HCT116 (cell line): ENCODE measurements at regions not wholly inside any gene's neighbourhood (a gene's known extent, or its start where the extent isn't known, plus 50 kb on each side); places are given as distances from the start of the nearest gene placed in this dataset.

Experiments used
- ATAC-seq: fragments of 200-7000 bp; cut with Tn5 transposase; 2 replicates; pipeline ENCODE4 v1.9.1; 2020; ENCODE audit warnings: mild to moderate bottlenecking, moderate library complexity
- BruUV-seq: library from RNA; stranded (reverse); fragments of 400-500 nt; replicated peaks from 2 replicates; lab custom pipeline; 2021; lab: Mats Ljungman, UMichigan
- CTCF ChIA-PET: fragments of 300-600 bp; sonication (Branson Sonifier 250); formaldehyde crosslinking; loops from one replicate; lab custom pipeline; 2021; ENCODE audit warnings: antibody characterized with exemption; lab: Charles Lee
- POLR2A ChIA-PET: fragments of 300-600, 350-600 bp; sonication (Branson Sonifier 250); formaldehyde crosslinking; loops from one replicate; lab custom pipeline; 2021; ENCODE audit warnings: antibody characterized with exemption; lab: Charles Lee
- RAD21 ChIA-PET, 2 experiments: fragments of 300-600 bp; sonication (Branson Sonifier 250); formaldehyde crosslinking; loops; one replicate each; lab custom pipeline; 2023; ENCODE audit warnings: low total read pairs in 2 of 2; ENCODE audit not compliant: uncharacterized antibody in 2 of 2, unreplicated experiment in 2 of 2, low non-redundant PET in 1 of 2; lab: Charles Lee
- DNase-seq: peaks from one replicate; pipeline ENCODE4 v3.0.0-alpha.2; 2010; ENCODE audit warnings: low read depth, low spot score
- H2AFZ ChIP-seq: fragments of 200-600 bp; shearing (Covaris generic), sonication (generic); 2 replicates; pipeline ENCODE4 v1.6.1; 2017; ENCODE audit warnings: low read depth, mixed run types, mixed read lengths, antibody characterized with exemption, low read length; ENCODE audit not compliant: poor library complexity, severe bottlenecking
- H3K27ac ChIP-seq: 2 replicates; pipeline ENCODE4 v1.5.1; 2012; ENCODE audit warnings: low read depth, low read length
- H3K27me3 ChIP-seq: fragments of 200-600 bp; sonication (generic); 2 replicates; pipeline ENCODE4 v1.6.1; 2016; ENCODE audit warnings: mixed run types, low read length, mixed read lengths; ENCODE audit not compliant: insufficient read depth
- H3K36me3 ChIP-seq, 2 experiments: fragments of 200-500 bp in 1 of 2; fragments of 200-600 bp in 1 of 2; sonication (Bioruptor generic) in 1 of 2; sonication (generic) in 1 of 2; 2 replicates each; pipeline versions ENCODE4 v1.5.1 to v1.6.1; 2014 to 2016; ENCODE audit warnings: low read length in 2 of 2, inconsistent platforms in 1 of 2, mixed read lengths in 1 of 2, mixed run types in 1 of 2; ENCODE audit not compliant: insufficient read depth in 2 of 2, control insufficient read depth in 1 of 2
- H3K4me1 ChIP-seq, 2 experiments: fragments of 200-600 bp in 1 of 2; sonication (generic) in 1 of 2; 2 replicates each; pipeline versions ENCODE4 v1.5.1 to v1.6.1; 2012 to 2017; ENCODE audit warnings: low read length in 2 of 2, inconsistent platforms in 1 of 2, mild to moderate bottlenecking in 1 of 2, mixed read lengths in 1 of 2, mixed run types in 1 of 2, moderate library complexity in 1 of 2; ENCODE audit not compliant: insufficient read depth in 2 of 2, control insufficient read depth in 1 of 2
- H3K4me2 ChIP-seq: fragments of 200-600 bp; sonication (generic); 2 replicates; pipeline ENCODE4 v1.6.1; 2017; ENCODE audit warnings: mixed run types, low read length, mixed read lengths
- H3K4me3 ChIP-seq, 2 experiments: fragments of 200-600 bp in 1 of 2; sonication (generic) in 1 of 2; replicated peaks in 1 of 2; 2 replicates each; pipeline ENCODE4 v1.5.1; 2011 to 2016; ENCODE audit warnings: low read length in 2 of 2, control low read depth in 1 of 2, low read depth in 1 of 2, mild to moderate bottlenecking in 1 of 2, mixed read lengths in 1 of 2, mixed run types in 1 of 2
- H3K79me2 ChIP-seq: fragments of 200-600 bp; sonication (generic); 2 replicates; pipeline ENCODE4 v1.6.1; 2017; ENCODE audit warnings: mild to moderate bottlenecking, mixed run types, low read length, moderate library complexity, mixed read lengths; ENCODE audit not compliant: insufficient read depth
- H3K9ac ChIP-seq: fragments of 200-600 bp; sonication (generic); 2 replicates; pipeline ENCODE4 v1.6.1; 2016; ENCODE audit warnings: low read length, mixed read lengths
- H3K9me2 ChIP-seq: fragments of 200-600 bp; sonication (generic), shearing (Covaris generic); 2 replicates; pipeline ENCODE4 v1.6.1; 2017; ENCODE audit warnings: mixed run types, mild to moderate bottlenecking, moderate library complexity; ENCODE audit not compliant: insufficient read depth
- H3K9me3 ChIP-seq, 2 experiments: fragments of 200-500 bp in 1 of 2; fragments of 200-600 bp in 1 of 2; sonication (Bioruptor generic) in 1 of 2; sonication (generic) in 1 of 2; 2 replicates each; pipeline ENCODE4 v1.6.1; 2014 to 2017; ENCODE audit warnings: low read length in 2 of 2, mixed read lengths in 2 of 2, inconsistent platforms in 1 of 2, low read depth in 1 of 2, mild to moderate bottlenecking in 1 of 2, mixed run types in 1 of 2, moderate library complexity in 1 of 2; ENCODE audit not compliant: control insufficient read depth in 1 of 2, insufficient read depth in 1 of 2
- H4K20me1 ChIP-seq: fragments of 200-600 bp; sonication (generic), shearing (Covaris generic); 2 replicates; pipeline ENCODE4 v1.6.1; 2017; ENCODE audit warnings: mixed run types, mild to moderate bottlenecking, moderate library complexity; ENCODE audit not compliant: insufficient read depth
- CBX3 ChIP-seq: IDR thresholded peaks from 2 replicates; pipeline ENCODE4 v1.6.1; 2012; ENCODE audit warnings: low read depth
- CEBPB ChIP-seq: IDR thresholded peaks from 2 replicates; pipeline ENCODE4 v1.6.1; 2012; ENCODE audit warnings: low read depth
- CTCF ChIP-seq, 3 experiments: fragments of 200-600 bp in 1 of 3; sonication (generic) in 1 of 3; IDR thresholded peaks in 2 of 3; conservative IDR thresholded peaks in 1 of 3; 2 replicates each; pipeline ENCODE4 v1.5.1; 2012 to 2017; ENCODE audit warnings: low read depth in 2 of 3, low read length in 2 of 3, antibody characterized with exemption in 1 of 3, borderline replicate concordance in 1 of 3, control low read depth in 1 of 3, mild to moderate bottlenecking in 1 of 3, mixed read lengths in 1 of 3, mixed run types in 1 of 3, moderate library complexity in 1 of 3; ENCODE audit not compliant: insufficient read depth in 1 of 3
- ELF1 ChIP-seq: IDR thresholded peaks from 2 replicates; pipeline ENCODE4 v1.6.1; 2012; ENCODE audit warnings: low read depth, borderline replicate concordance
- POLR2AphosphoS5 ChIP-seq: IDR thresholded peaks from 2 replicates; pipeline ENCODE4 v1.6.1; 2011; ENCODE audit warnings: mild to moderate bottlenecking, low read depth, low read length, moderate library complexity
- RAD21 ChIP-seq: IDR thresholded peaks from 2 replicates; pipeline ENCODE4 v1.6.1; 2012; ENCODE audit warnings: low read depth, mild to moderate bottlenecking
- REST ChIP-seq: IDR thresholded peaks from 2 replicates; pipeline ENCODE4 v1.6.1; 2012; ENCODE audit warnings: low read depth
- SP1 ChIP-seq: IDR thresholded peaks from 2 replicates; pipeline ENCODE4 v1.6.1; 2012; ENCODE audit warnings: low read depth
- YY1 ChIP-seq: IDR thresholded peaks from 2 replicates; pipeline ENCODE4 v1.6.1; 2011; ENCODE audit warnings: low read length, low read depth, moderate library complexity, mild to moderate bottlenecking; ENCODE audit not compliant: insufficient replicate concordance; ENCODE audit errors: extremely low read depth
- ZBTB33 ChIP-seq: IDR thresholded peaks from 2 replicates; pipeline ENCODE4 v1.6.1; 2011; ENCODE audit warnings: mild to moderate bottlenecking, low read length, moderate library complexity; ENCODE audit not compliant: insufficient replicate concordance; ENCODE audit errors: extremely low read depth
- intact Hi-C: fragments of 100-400 bp; cut with micrococcal nuclease; formaldehyde crosslinking; loops from 2 replicates; pipeline ENCODE4 v1.10.0; 2022

GRCh38 chr12:107447336-107447735 is 238.3 kb upstream of the PWP1 start:
- BruUV-seq: no TSS peak
- RAD21 ChIA-PET: interaction anchor here in 1 of 2 experiments (1.2 kb wide), 1 partner anchor 316 kb away, joined by 3 read pairs; no protein-coding TSS in a partner anchor
- H3K27ac ChIP-seq: no peak overlapping the region
- no peak overlapping the region for H3K9ac ChIP-seq
- H3K27me3 ChIP-seq: peaks cover 2% of the 10 kb centered on the region; the same call in 1 of the 2 replicates
- intact Hi-C loops: loop anchor here (10.0 kb wide), 1 partner anchor 167 kb away; no protein-coding TSS in a partner anchor
- POLR2A ChIA-PET: no interaction called here
- no peak overlapping the region for H3K4me2 ChIP-seq
- H3K9me3 ChIP-seq: no peaks in the 10 kb centered on the region
- TF ChIP-seq SP1: no peak
- TF ChIP-seq POLR2AphosphoS5: no peak
- no peak for TF ChIP-seq ELF1
- TF ChIP-seq CEBPB: no peak
- no peak for TF ChIP-seq REST
- no peak for TF ChIP-seq RAD21
- TF ChIP-seq ZBTB33: no peak
- no peak for TF ChIP-seq YY1
- TF ChIP-seq CTCF (IDR thresholded peaks at IDR 0.05 in 2 of 3, conservative IDR thresholded peaks at IDR 0.05 in 1 of 3; ENCODE audit: borderline replicate concordance in 1 of 3, insufficient read depth in 1 of 3, low read depth in 2 of 3, low read length in 2 of 3): no peak
- TF ChIP-seq CBX3: no peak
- TF ChIP-seq, all 23 proteins: peak for 0
- DNase-seq (no peak), ATAC-seq (no peak)
- no peaks in the 10 kb centered on the region for H3K36me3 ChIP-seq
- no peaks in the 10 kb centered on the region for H3K79me2 ChIP-seq
- H2AFZ ChIP-seq: no peak overlapping the region
- no peaks in the 10 kb centered on the region for H3K4me1 ChIP-seq
- H3K9me2 ChIP-seq: no peaks in the 10 kb centered on the region
- no peak overlapping the region for H3K4me3 ChIP-seq
- CTCF ChIA-PET: interaction anchor here (1.3 kb wide), 1 partner anchor 159 kb away, joined by 9 read pairs; no protein-coding TSS in a partner anchor
- no peaks in the 10 kb centered on the region for H4K20me1 ChIP-seq
